Esophagus mucosa (tissue), 1 donor: ENCODE measurements at regions not wholly inside any gene's neighbourhood (a gene's known extent, or its start where the extent isn't known, plus 50 kb on each side); places are given as distances from the start of the nearest gene placed in this dataset.

Experiments
- ATAC-seq: fragments of 200-7000 bp; cut with Tn5 transposase; one replicate; pipeline ENCODE4 v1.9.1; 2020
- donor health status: DM: yes; HTN: yes; CAD: no.

DNA sequence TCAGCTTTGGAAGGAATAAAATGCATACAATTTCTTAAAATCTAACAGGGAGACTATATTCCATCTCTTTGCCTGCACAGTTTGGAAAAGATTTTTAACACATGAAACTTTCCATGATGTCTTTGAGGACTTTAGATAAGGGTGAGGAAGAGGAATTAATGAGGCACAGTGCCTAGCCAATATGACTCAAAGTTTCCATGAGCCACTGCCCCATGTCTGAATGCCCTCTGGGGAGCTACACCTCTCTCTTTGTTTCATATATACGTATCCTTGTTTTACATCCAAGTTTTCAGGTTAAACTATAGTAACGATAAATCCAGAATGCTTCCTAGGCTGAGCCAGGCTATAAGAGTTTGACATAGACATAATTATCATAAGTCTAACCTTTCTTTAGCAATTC lies 349.3 kb upstream of the TLE4 start:
- peak; percentile 75 for ATAC-seq

DNA sequence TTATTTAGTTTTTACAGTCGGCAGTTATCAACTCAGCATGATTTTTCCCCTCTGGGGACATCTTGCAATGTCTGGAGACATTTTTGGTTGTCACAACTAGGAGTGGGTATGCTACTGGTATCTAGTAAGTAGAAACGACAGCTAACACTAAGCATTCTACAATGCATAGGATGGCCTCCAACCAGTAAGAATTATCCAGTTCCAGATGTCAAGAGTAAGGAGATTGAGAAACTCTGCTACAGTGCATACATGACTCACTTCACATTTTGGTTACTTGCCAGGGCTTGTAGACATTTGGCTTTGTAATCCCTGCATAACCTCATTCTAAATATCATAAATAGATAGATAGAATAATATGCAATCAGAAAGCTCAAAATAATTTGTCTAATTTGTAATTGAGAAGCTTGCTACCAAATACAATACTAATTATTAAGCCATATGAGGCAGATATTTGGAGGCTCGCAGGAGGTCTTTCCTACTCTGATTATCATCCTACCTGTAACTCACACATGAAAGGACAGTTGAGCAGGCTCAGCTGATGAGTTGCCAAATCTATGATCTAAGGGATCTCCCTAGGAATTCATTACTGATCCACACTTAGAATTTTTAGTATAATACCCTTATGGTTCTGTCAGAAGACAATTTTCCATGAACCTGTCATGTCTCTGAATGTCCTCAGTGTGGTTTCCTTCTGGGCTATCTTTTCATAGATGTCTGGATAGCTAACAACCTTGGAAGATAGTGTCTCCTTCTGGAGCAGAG lies 346.9 kb upstream of the TLE4 start:
- peak; percentile 80 for ATAC-seq

DNA sequence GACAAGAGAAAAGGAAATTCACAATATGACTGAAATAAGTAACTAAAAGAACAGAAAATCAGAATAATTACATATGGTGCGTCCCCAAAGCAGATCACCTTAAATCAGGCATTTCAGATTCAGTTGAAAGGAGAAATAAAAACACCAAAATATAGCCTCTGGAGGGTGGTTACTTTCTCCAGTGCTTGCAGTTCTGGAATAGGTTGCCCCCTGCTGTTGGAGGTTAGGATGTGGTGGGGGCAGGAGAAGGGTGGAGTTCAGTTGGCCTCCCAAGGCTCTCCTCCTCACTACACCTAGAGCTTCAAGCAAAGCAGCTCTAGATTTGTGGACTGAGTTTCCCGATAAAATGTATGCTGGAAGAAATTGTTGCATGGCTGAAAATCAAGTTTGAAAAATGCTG lies 338.2 kb upstream of the TLE4 start:
- peak; percentile 64 for ATAC-seq

DNA sequence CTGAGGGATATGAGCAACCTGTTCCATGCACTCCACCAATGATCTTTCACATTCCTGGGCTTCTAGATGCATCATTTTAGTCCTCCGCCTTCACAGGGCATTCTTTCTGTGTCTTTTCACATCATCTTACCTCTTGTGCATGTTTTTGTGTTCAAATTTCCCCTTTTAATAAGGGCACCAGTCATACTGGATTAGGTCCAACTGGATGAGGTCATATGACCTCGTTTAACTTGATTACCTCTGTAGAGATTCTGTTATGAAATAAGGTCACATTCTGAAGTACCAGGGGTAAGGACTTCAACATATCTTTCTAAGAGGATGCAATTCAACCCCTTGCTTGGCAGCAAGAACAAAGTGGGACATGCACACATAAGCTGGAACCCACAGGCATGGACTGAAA lies 335.3 kb upstream of the TLE4 start:
- ATAC-seq = no peak

DNA sequence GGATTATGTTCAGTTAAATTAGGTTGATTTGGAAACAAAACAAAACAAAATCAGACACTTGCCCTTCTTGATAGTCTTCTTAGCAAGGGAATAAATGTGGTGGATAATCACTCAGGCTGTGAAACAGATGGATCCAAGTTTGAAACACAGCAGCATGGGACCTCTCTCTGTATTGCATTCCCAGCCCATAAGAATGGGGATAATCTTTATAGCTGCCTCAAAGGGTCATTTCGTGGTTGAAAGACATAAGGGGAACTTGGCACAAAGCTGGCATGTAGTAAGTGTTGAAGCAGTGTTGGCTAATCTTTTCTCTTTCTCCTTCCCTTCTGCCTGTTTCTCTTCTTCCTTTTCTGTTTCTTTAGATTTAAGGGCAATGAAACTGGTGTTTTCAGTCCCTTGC lies 333.9 kb upstream of the TLE4 start:
- no peak for ATAC-seq

DNA sequence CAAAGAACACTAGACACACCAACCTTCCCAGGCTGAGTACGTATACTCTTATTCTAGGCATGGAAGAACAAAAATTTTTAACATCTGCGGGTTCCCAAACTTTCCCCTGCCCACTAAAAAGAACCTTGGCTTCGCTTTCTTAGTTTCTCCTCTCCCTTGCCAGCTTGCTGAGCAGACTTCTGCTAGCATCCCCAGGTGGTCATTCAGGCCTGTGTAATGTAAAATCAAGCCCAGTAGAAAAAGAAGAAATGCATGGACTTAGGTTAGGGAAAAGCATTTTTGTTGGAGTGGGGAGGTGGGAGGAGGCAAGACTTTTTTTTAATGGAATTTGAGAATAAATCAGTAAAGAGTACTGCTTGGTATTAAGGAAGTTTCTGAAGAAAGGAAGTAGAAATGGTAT lies 331.0 kb upstream of the TLE4 start:
- no peak for ATAC-seq

DNA sequence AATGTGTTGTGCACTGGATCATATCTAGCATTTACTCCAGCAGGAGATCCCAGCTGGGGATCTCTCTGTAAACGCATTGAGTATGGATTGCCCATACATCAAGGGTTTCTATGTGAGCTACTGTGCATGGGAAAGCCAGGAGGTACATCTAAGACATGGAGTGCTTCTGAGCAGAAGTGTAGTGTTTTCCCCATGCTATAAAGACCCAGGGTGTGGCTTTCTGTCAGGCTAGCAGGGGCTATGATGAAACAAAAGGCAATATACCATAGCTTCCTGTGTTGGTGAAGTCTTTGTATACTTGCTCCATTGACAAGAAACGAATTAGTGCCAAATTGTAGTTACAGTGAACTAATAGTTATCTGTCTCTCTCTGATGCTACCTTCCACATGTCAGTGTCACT lies 329.3 kb upstream of the TLE4 start:
- no peak for ATAC-seq

DNA sequence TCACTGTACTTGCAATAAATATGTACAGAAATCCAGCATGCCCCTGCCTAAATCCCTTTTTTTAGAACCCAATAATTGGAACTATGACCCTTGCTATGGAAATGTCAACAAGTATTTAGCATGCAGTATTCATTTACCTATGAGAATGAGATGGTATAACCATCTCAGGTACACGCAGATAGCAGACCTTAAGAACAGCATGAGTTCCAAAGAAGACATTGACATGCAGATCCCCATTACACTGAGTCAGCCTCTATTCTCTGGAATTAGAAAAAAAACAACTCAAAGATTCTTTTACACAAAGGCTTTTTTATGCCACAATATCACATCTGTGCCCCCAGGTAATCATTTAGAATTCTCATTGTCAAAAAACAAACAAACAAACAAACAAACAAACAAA lies 325.6 kb upstream of the TLE4 start:
- no peak for ATAC-seq

DNA sequence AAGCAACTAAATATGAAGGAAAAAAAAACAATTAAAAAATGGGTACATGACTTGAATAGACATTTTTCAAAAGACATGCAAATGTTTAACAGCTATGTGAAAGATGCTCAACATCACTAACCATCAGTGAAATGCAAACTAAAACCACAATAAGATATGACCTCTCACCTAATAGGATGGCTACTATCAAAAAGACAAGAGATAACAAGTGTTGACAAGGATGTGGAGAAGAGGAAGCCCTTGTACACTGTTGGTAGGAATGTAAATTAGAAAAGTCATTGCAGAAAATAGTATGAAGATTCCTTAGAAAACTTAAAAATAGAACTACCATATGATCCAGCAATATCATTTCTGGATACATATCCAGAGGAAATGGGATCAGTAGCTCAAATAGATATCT lies 324.7 kb upstream of the TLE4 start:
- ATAC-seq = no peak

DNA sequence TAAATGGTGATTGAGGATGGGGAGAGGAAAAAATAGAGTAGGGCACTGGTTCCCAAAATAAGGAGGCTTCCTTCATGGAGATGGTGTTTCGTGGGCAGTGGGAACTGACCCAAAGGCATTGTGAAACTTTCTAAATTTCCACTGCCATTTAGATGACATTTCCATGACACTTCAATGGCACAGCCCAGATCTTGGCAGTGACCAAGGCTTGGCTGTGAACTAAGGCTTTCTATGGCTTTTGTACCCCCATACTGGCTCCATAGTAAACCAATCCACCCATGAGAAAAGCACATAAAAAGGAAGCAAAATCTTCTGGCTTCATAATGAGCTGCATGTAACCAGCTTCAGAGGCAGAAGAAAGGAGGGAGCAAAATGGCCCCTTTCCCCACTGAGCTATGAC lies 321.0 kb upstream of the TLE4 start:
- no peak for ATAC-seq

DNA sequence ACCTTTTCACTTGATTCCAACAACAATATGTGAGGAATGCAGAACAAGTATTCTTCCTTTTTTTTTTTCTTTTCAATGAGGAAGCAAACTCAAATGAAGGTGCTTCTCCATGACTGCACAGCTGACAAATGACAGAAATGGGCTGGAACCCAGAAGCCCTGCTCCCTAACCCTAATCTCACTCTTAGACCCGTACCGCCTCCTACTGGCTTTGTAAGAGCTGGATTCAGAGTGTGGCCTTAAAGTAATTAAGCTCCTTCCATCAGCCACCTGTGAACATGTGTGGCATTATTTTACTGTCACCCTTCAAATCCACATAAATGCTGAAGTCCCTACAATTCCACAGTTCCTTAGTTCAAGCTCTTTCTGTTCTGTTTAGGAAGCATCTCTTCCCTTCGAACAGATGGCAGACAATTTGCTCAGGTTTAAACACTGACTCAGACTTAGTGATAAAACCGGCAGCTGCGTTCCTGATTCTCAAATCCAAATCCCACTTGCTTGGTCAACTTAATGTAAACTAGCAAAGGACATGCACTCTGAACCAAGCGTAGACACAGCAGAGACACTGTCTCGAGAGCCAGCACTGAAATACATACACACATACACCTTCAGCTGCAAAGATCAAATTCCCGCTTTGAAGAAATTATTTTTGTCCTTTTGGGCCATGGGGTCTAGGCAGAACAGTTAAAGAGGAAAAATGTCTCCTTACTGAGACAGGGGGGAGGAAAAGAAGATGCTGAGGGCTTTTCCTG lies 316.7 kb upstream of the TLE4 start:
- ATAC-seq = no peak

DNA sequence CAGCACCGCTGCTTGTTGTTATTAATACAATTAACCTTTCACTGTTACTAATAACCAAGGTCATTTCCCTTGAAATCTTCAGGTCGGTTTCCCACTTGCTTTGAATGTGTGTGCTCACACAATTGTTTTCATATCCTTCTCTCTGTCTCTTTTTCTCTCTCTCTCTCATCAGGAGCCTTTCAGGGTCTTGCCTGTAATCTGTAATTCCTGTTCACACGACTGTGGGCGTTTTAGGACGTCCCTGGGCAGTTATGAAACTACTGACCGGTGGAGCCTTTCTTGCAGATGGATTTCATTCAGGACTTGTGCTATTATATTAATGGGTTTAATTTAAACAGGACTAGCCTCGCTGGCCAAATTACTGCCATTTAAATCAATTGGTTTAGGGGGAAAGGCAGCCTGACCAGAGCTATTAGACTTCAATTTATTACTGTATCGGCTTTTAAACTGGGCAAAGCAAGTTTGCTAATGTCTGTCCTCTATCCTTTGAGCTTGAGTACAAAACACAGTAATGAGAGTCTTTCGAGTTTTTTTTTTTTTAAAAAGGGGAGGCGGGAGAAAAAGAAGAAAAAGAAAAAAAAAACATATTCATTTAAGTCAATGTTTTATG lies 316.0 kb upstream of the TLE4 start:
- ATAC-seq = no peak

DNA sequence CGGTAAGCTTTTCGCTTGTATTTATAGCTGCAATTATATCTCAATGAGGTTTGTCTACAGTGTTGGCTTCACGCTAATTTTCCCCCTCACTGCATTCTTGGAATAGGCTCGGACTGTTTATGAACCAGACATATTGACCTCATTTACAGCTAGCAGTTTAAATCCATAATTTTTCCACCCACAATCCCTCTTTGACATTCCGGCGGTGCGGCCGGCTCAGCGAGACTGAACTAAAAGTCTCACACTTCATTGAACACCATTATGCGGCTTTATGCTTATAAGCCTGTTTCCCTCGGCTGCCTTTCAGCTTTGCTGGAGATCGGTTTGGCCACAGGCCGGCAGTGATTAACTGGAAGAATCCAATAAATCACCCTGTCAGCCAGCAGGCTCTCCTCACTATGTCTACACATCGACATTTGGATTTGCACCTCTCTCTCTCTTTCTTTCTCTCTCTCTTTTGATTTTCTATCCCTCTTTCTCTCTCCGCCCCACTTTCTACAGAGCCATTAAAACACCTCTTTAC lies 315.0 kb upstream of the TLE4 start:
- ATAC-seq = peak; percentile 69

DNA sequence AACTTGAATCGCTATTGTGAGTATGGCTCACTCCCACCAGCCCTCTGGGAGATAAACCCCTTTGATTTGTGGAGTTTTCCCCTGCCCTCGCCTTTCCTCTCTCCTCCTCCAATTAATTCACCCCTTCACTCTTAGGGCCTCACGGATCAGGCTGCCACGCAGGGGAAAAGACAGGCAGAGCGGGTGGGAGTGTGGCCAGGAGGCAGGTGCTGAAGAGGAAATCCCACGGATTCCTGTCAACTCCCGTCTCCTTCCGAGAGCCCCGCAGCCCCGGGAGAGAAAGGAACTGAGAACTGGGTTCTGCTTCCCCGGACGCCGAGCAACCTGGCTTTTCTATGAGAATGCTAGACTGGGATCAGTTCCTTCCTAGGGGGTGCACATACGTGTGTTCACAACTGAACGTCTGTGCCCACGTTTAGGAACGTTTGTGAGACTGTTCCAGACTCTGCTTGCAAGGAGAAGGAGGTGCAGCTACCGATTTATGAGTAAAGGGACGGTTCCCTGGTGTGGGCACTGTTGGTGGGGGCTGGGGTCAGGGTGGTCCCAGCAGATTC lies 314.5 kb upstream of the TLE4 start:
- ATAC-seq = no peak

DNA sequence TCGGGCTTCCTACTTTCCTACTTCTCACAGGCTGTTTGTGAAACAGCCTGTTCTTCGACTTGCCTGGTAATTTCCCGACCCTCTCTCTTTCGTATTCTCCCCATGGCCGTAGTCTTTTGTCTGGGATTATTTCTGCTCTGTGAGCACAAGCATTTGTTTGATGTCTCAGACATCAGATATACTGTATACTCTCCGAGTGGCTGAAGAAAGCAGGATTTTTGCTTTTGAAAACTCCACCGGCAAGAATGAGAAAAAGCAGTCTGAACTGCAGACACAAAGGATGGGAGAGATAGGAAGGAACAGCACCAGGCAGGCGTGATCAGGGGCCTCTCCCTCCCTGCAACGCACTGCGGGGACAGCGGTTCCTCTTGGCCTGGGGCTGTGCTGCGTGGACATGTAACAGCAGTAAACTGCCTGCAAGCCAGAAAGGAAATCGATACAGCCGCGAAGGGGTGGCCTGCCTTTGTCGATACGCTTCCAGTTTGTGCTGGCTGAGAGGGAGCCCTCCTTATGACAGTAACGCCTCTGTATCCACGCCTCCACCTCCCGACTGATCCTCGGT lies 313.9 kb upstream of the TLE4 start:
- no peak for ATAC-seq

DNA sequence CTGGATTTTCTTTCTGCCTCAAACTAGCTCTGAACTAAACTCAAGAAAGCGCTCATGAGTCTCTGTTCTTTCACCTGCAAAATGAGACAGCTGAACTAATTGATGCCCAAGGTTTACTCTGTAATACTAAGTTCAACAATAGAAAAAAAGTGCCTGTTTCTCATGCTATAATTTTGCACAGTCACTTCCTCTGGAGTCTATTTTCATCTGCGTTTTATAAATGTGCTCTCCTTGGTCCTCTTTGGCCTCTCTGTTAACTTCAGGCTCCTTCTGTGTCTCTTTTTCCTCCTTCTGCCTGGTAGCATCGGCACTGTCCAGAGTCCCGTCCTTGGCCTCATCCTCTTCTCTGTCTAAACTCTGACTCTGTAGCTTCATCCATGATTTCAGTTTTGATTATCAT lies 311.9 kb upstream of the TLE4 start:
- no peak for ATAC-seq

DNA sequence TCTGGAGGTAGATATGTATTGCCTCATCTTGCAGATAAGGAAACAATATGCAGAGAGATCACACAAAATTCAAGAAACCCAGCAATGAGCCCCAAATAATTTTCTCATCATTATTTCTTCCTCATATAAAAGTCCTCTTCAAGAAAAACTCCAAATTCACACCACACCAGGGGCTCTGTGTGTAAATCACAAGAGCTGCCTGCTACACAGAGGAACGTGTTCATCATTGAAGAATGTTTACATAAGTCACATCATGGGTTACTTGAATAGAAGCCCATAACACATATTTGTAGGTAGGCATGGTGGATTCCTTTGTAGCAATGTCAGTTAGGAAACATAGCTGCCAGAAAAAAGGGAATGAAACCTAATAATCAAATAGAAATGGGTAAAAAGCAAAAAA lies 308.1 kb upstream of the TLE4 start:
- no peak for ATAC-seq

DNA sequence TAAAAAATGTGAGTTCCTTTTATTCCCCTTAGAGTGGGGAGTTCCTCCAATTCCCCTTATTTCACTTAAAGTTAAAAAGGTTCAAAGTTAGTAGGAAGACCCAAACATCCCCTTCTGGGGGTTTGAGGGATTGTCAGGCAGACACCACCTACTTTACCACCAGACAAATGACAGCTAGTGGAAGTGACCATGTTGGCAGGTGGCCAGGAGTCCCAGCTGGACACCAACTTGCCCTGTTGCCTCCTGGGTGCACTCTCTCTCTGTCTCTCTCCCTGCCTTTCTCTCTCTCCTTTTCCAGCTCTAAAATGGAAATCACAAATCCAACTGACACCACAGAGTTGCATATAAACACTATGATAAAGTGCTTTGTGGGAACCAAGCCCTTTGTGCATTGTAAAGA lies 307.7 kb upstream of the TLE4 start:
- no peak for ATAC-seq

DNA sequence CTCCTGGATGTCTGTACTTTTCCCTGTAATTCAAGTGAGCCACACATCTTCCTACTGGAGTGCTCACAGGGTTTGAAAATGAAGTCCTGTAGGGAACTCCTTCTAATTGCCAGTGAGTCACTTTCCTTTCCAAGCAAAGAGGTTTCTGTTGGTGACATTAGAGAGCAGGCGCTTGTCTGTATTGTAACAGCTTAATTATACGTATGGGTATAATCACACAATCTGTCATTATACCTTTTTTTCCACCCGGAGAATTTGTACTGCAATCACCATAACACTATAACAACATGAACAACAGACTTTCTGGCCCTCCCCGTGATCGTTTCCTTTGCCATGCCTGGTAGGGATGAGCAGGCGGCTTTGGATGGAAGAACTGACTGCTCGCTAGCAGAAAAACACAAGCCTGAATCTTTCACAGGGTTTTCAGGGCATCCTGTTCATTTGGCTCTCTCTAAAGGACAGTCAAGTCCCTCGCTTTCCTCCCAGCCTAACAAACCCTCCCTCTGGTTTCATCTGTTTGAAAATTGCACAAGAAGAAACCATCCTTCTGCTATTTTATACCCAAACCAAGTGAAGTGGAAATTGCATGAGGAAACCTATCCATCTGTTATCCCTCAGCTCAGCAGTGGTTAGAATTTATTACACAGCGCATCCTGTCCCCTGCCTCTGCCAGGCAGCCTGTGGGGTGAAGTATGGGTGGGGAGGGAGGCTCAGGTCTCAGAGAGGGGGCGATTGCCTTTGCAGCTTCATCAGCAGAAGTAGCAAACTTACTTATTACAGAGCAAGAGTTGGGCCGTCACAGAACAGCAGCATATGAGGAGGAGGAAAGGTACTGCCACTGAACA lies 307.0 kb upstream of the TLE4 start:
- ATAC-seq = no peak

DNA sequence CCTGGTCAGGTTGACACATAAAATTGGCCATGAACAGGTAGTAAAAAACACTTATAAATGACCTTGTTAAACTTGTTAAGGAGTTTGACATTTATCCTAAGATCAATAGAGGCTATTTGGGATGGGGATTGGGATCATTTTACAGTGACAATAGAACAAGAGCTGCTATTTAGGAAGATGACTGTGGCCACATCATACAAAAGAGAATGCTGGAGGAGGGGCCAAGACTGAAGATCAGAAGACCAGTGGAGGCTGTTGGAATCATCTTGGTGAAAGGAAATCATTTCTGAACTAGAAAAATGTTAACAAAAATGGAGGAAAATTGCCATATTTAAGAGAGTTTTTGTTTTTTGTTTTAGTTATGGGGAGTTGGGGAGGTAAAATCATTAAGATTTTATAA lies 304.8 kb upstream of the TLE4 start:
- ATAC-seq = no peak

DNA sequence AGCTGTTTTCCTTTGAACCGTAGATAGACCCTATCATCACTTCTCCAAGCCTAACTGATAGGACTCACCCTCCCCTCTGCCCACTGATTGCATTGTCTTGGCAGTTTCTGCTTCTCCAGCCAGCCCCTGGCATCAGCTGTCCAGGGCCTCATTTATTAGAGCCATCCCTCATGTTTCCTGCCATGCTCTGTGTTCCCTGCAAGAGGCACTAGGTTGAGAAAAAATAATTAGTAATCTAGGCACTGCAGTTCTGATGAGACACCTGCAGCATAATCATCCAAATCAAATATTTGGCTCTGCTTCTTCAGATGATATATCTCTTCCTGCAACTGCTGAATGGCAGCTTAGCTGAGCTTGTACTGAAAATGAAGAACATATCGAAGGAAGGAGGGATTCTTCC lies 303.0 kb upstream of the TLE4 start:
- ATAC-seq = no peak

DNA sequence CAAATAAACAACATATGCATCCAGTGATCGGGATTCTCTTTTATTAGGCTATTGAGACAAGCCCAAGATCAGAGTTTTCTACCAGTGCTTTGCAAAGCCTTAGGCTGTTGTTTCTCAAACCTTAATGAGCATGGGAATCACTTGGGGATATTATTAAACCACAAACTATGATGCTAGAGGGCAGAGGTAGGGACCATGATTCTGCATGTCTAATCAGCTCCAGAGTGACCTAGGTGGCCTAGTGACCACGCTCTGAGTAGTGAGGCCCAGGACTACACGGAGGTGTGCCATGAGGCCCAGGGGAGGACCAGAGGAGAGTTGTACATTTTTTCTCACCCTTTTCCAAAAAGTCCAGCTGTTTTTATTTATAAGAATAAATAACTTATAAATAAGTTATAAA lies 298.5 kb upstream of the TLE4 start:
- no peak for ATAC-seq
